ENCODE measurements at regions not wholly inside any gene's neighbourhood (a gene's known extent, or its start where the extent isn't known, plus 50 kb on each side); places are given as distances from the start of the nearest gene placed in this dataset.

DNA sequence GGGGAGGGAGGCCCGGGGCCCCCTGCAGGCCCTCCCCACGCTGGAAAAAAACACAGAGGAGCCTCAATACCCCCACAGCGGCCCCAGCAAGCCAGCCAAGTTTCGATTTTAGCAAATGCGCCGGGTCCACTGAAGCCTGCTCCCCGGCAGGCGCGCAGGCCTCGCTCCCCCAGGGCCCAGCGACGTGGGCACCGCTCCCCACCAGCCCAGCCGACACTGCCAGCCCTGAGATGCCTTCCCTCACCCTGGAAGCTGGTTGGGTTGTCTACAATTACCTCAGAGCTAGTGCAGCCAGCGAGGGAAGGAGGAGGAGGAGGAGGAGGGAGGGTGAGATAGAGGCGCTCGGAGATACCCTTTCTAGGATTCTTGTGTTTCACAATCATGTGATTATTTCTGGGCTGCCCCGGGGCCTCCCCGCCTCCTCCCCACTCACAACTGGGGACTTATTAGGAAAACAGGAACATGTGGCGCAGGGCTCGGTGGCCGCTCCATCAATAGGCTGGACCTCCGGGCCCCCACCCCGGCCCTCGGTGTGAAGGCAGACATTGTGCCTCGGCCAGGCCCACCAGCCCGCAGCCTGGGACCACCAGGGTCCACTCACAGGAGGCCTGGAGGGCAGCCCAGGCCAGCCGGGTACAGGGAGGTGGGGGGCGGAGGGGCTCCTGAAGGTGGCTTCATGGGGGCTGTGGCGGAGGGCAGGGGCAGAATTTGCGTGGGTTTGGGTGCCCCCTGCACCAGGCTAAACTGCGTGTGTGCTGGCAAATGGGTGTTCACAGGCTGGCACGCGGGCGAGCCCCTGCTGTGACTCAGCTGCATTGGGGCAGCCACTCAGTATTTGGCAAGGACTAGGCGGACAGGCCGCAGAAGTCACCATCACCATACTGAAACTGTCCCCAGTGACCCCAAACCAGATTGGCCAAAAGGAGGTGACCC lies 109.9 kb downstream of the NCOR2 start:
- Histone ChIP-seq H3K27ac (peak overlapping the region; percentile 65 to 88 (median 83); a peak in 21 of 22 replicates), H3K9me3 (replicated peaks in 1 of 11) (peaks cover 0 to 9% (median 0%) of the 10 kb centered on the region in 11 experiments; a peak in 2 of 22 replicates), H3K36me3 (peaks cover 32 to 61% (median 49%) of the 10 kb centered on the region in 11 experiments), H3K4me3 (peak overlapping the region; percentile 45 to 67 (median 52); a peak in 19 of 20 replicates), H3K4me2 (peak overlapping the region; percentile 93 to 100 (median 99)), H3K9ac (peak overlapping the region; percentile 68 to 82 (median 77); a peak in 21 of 22 replicates), H4K20me1 (peaks cover 84 to 99% (median 93%) of the 10 kb centered on the region in 11 experiments), H3K4me1 (peaks cover 53 to 70% (median 67%) of the 10 kb centered on the region in 10 experiments), H3K27me3 (no peaks in the 10 kb centered on the region)
- peak in 10 of 11 experiments; percentile 52 to 88 (median 65); a peak in 15 of 22 replicates for TF ChIP-seq Cebpa-rat (IDR thresholded peaks at IDR 0.05)

DNA sequence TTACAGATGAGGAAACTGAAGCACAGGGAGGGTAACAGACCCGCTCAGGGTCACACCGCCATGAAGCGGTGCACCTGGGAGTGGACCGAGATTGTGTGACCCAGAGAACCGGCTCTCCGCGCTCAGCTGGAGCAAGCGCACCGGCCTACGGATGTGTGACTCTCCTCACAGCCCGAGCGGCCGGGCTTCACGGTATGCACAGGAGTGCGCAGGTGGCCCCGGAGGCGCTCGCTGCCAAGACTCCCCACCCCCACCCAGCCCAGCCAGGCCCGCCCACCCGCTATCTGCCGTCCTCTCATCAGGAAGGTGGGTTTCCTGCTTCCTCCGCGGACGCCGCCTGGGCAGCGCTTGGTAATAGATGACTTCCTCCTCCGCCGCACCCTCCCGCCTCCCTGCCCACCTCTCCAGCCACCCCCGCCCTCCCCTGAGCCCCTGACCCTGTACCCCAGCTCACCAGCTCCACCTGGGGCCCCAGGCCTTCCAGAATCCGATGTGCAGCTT lies 110.7 kb downstream of the NCOR2 start:
- Histone ChIP-seq H4K20me1 (peaks cover 84 to 99% (median 93%) of the 10 kb centered on the region in 11 experiments), H3K36me3 (peaks cover 30 to 53% (median 42%) of the 10 kb centered on the region in 11 experiments), H3K9ac (peak overlapping the region; percentile 68 to 82 (median 77); a peak in 21 of 22 replicates), H3K4me1 (peaks cover 62 to 71% (median 69%) of the 10 kb centered on the region in 10 experiments), H3K4me2 (peak overlapping the region; percentile 95 to 100 (median 99)), H3K4me3 (peak overlapping the region; percentile 45 to 67 (median 52); a peak in 18 of 20 replicates), H3K9me3 (replicated peaks in 1 of 11) (peaks cover 0 to 9% (median 0%) of the 10 kb centered on the region in 11 experiments; a peak in 2 of 22 replicates), H3K27ac (peak overlapping the region; percentile 65 to 88 (median 83); a peak in 21 of 22 replicates), H3K27me3 (no peaks in the 10 kb centered on the region)
- no peak for TF ChIP-seq Cebpa-rat (IDR thresholded peaks at IDR 0.05)

DNA sequence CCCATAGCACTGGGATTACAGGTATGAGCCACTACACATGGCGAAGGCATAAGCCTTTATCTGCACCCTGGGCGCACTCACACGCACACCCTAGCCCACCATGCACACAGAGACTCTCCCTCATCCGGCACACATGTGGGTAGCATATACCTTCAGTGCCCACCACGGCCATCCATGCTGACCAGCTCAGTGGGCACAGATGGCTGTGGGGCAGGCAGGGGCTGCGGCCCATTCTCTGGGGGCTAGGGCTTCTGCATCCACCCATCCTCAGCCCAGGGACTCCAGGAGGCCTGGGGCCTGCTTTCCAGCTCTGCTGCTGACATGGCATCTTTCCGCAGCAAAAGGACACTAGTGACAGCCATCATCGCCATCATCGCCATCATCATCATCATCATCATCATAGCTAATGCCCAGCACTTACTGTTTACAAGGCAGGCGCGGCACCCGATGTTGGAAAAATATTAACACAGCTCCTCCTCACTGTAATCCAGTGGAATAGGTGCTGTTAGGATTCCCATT lies 111.2 kb downstream of the NCOR2 start:
- peaks cover 67 to 76% (median 75%) of the 10 kb centered on the region in 10 experiments for H3K4me1 ChIP-seq
- H3K27ac ChIP-seq: peak overlapping the region in 9 of 11 experiments; percentile 26 to 88 (median 60); a peak in 13 of 22 replicates
- peaks cover 0 to 9% (median 0%) of the 10 kb centered on the region in 11 experiments; a peak in 2 of 22 replicates for H3K9me3 ChIP-seq (replicated peaks in 1 of 11)
- no peak for TF ChIP-seq Cebpa-rat (IDR thresholded peaks at IDR 0.05)
- H4K20me1 ChIP-seq: peaks cover 84 to 99% (median 93%) of the 10 kb centered on the region in 11 experiments
- peak overlapping the region in 10 of 11 experiments; percentile 23 to 75 (median 57); a peak in 16 of 22 replicates for H3K9ac ChIP-seq
- H3K4me3 ChIP-seq: peak overlapping the region in 6 of 10 experiments; percentile 38 to 67 (median 51); a peak in 12 of 20 replicates
- H3K27me3 ChIP-seq: no peaks in the 10 kb centered on the region
- peak overlapping the region; percentile 95 to 100 (median 98) for H3K4me2 ChIP-seq
- peaks cover 25 to 48% (median 37%) of the 10 kb centered on the region in 11 experiments for H3K36me3 ChIP-seq

- H3K27ac ChIP-seq: peak overlapping the region in 9 of 11 experiments; percentile 9 to 84 (median 73); a peak in 16 of 22 replicates
- H3K36me3 ChIP-seq: peaks cover 17 to 47% (median 28%) of the 10 kb centered on the region in 11 experiments
- H3K4me3 ChIP-seq: peak overlapping the region in 3 of 10 experiments; percentile 49 to 64 (median 53); a peak in 7 of 20 replicates
Observed at GRCh38 chr12:124455336-124455735, 112.1 kb downstream of the NCOR2 start.

DNA sequence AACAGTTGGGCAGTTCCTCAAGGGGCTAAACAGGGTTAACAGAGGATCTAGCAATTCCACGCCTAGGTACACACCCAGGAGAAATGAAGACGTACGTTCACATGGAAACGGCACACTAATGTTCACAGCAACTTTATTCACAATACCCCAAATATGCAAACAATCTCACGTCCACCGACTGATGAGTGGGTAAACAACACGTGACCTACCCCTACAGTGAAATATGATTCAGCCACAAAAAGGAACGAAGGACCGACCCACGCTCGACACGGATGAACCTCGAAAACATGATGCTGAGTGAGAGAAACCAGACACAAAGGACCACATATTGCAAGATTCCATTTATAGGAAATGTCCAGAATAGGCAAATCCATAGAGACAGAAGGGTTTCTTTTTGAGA lies 112.7 kb downstream of the NCOR2 start:
- H3K36me3 ChIP-seq: peaks cover 11 to 47% (median 22%) of the 10 kb centered on the region in 11 experiments
- peaks cover 86 to 99% (median 93%) of the 10 kb centered on the region in 11 experiments for H4K20me1 ChIP-seq
- peak overlapping the region; percentile 95 to 100 (median 98) for H3K4me2 ChIP-seq
- H3K27me3 ChIP-seq: no peaks in the 10 kb centered on the region; a peak in 1 of 22 replicates
- peak overlapping the region in 4 of 10 experiments; percentile 45 to 64 (median 51); a peak in 7 of 20 replicates for H3K4me3 ChIP-seq
- TF ChIP-seq Cebpa-rat (IDR thresholded peaks at IDR 0.05): no peak
- peaks cover 0 to 7% (median 0%) of the 10 kb centered on the region in 11 experiments; a peak in 2 of 22 replicates for H3K9me3 ChIP-seq (replicated peaks in 1 of 11)
- peak overlapping the region; percentile 24 to 84 (median 77); a peak in 17 of 22 replicates for H3K27ac ChIP-seq
- peaks cover 81 to 90% (median 89%) of the 10 kb centered on the region in 10 experiments for H3K4me1 ChIP-seq
- H3K9ac ChIP-seq: peak overlapping the region; percentile 40 to 74 (median 67); a peak in 20 of 22 replicates

More at GRCh38 chr12:124455336-124455735, 112.1 kb downstream of the NCOR2 start:
- Histone ChIP-seq H4K20me1 (peaks cover 86 to 99% (median 93%) of the 10 kb centered on the region in 11 experiments), H3K9ac (peak overlapping the region; percentile 21 to 74 (median 63); a peak in 18 of 22 replicates), H3K4me2 (peak overlapping the region; percentile 95 to 100 (median 98)), H3K4me1 (peaks cover 75 to 84% (median 83%) of the 10 kb centered on the region in 10 experiments), H3K9me3 (replicated peaks in 1 of 11) (peaks cover 0 to 9% (median 0%) of the 10 kb centered on the region in 11 experiments; a peak in 2 of 22 replicates), H3K27me3 (no peaks in the 10 kb centered on the region; a peak in 1 of 22 replicates)
- no peak for TF ChIP-seq Cebpa-rat (IDR thresholded peaks at IDR 0.05)

- peaks cover 84 to 94% (median 93%) of the 10 kb centered on the region in 10 experiments for H3K4me1 ChIP-seq
- H3K9me3 ChIP-seq (replicated peaks in 1 of 11): peaks cover 0 to 5% (median 0%) of the 10 kb centered on the region in 11 experiments; a peak in 2 of 22 replicates
- peaks cover 86 to 99% (median 94%) of the 10 kb centered on the region in 11 experiments for H4K20me1 ChIP-seq
- peak overlapping the region; percentile 24 to 84 (median 77); a peak in 20 of 22 replicates for H3K27ac ChIP-seq
- peak overlapping the region; percentile 6 to 64 (median 46); a peak in 15 of 20 replicates for H3K4me3 ChIP-seq
- peak overlapping the region; percentile 40 to 74 (median 67); a peak in 21 of 22 replicates for H3K9ac ChIP-seq
- TF ChIP-seq Cebpa-rat (IDR thresholded peaks at IDR 0.05): no peak
- peaks cover 7 to 47% (median 18%) of the 10 kb centered on the region in 11 experiments; a peak in 21 of 22 replicates for H3K36me3 ChIP-seq
- H3K4me2 ChIP-seq: peak overlapping the region; percentile 95 to 100 (median 98)
- H3K27me3 ChIP-seq: no peaks in the 10 kb centered on the region; a peak in 1 of 22 replicates
Observed at GRCh38 chr12:124454352-124454725, 113.1 kb downstream of the NCOR2 start.

- peak overlapping the region; percentile 48 to 78 (median 67); a peak in 21 of 22 replicates for H3K9ac ChIP-seq
- peaks cover under 1 to 47% (median 16%) of the 10 kb centered on the region in 11 experiments; a peak in 18 of 22 replicates for H3K36me3 ChIP-seq
- peak overlapping the region; percentile 18 to 64 (median 48) for H3K4me3 ChIP-seq
- peak overlapping the region; percentile 45 to 87 (median 78) for H3K27ac ChIP-seq
- peak overlapping the region; percentile 95 to 100 (median 98) for H3K4me2 ChIP-seq
- H3K4me1 ChIP-seq: peaks cover 84 to 99% (median 97%) of the 10 kb centered on the region in 10 experiments
- H3K9me3 ChIP-seq (replicated peaks in 1 of 11): no peaks in the 10 kb centered on the region
- no peaks in the 10 kb centered on the region; a peak in 1 of 22 replicates for H3K27me3 ChIP-seq
- peaks cover 87 to 99% (median 94%) of the 10 kb centered on the region in 11 experiments for H4K20me1 ChIP-seq
- TF ChIP-seq Cebpa-rat (IDR thresholded peaks at IDR 0.05): no peak
Observed at GRCh38 chr12:124453419-124454351, 113.7 kb downstream of the NCOR2 start.
